Esophagus squamous epithelium (tissue), 4 donors: ENCODE measurements at regions not wholly inside any gene's neighbourhood (a gene's known extent, or its start where the extent isn't known, plus 50 kb on each side); places are given as distances from the start of the nearest gene placed in this dataset.

Experiments used
- POLR2A ChIP-seq, 4 donors: fragments of 450-650 bp; IDR thresholded peaks; one replicate each; pipeline ENCODE4 v1.6.1; 2017; ENCODE audit warnings: antibody characterized with exemption in 4 of 4, mild to moderate bottlenecking in 4 of 4, moderate library complexity in 3 of 4
- TF ChIP-seq, protein P1 (sequence below), 6 experiments: fragments of 450-650 bp in 4 of 6; fragments of 200-600 bp in 2 of 6; sonication (generic) in 2 of 6; IDR thresholded peaks; one replicate each; pipeline ENCODE4 v1.5.1; 2016 to 2019; ENCODE audit warnings: antibody characterized with exemption in 6 of 6, mild to moderate bottlenecking in 4 of 6, moderate library complexity in 4 of 6

- TF ChIP-seq, protein P1, sequence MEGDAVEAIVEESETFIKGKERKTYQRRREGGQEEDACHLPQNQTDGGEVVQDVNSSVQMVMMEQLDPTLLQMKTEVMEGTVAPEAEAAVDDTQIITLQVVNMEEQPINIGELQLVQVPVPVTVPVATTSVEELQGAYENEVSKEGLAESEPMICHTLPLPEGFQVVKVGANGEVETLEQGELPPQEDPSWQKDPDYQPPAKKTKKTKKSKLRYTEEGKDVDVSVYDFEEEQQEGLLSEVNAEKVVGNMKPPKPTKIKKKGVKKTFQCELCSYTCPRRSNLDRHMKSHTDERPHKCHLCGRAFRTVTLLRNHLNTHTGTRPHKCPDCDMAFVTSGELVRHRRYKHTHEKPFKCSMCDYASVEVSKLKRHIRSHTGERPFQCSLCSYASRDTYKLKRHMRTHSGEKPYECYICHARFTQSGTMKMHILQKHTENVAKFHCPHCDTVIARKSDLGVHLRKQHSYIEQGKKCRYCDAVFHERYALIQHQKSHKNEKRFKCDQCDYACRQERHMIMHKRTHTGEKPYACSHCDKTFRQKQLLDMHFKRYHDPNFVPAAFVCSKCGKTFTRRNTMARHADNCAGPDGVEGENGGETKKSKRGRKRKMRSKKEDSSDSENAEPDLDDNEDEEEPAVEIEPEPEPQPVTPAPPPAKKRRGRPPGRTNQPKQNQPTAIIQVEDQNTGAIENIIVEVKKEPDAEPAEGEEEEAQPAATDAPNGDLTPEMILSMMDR (IDR thresholded peaks at IDR 0.05): no peak
- no peak for TF ChIP-seq POLR2A (IDR thresholded peaks at IDR 0.05)
Measured at GRCh38 chr12:87758271-87758670, 270.9 kb downstream of the C12orf50 start.
